ENCODE measurements at regions not wholly inside any gene's neighbourhood (a gene's known extent, or its start where the extent isn't known, plus 50 kb on each side); places are given as distances from the start of the nearest gene placed in this dataset.

- no peaks in the 10 kb centered on the region for H3K27me3 ChIP-seq (replicated peaks; ENCODE audit: insufficient read depth)
- H3K4me1 ChIP-seq (ENCODE audit: control insufficient read depth in 1 of 2, low read depth in 2 of 2), result peaks cover 3 to 9% of the 10 kb centered on the region in 2 donors
- no peak for TF ChIP-seq CTCF (IDR thresholded peaks at IDR 0.05)
- no peaks in the 10 kb centered on the region for H3K9me3 ChIP-seq
- ATAC-seq (ENCODE audit: insufficient number of reproducible peaks, low FRiP score, low read depth) (no peak), DNase-seq (ENCODE audit: low spot score) (no peak)
- H3K27ac ChIP-seq, result no peak overlapping the region
- H3K36me3 ChIP-seq, result no peaks in the 10 kb centered on the region
- peak overlapping the region; percentile 69 for H3K4me3 ChIP-seq
Measured at GRCh38 chr7:65239707-65240352, 133.8 kb upstream of the ZNF92 start.

- TF ChIP-seq CTCF (IDR thresholded peaks at IDR 0.05), result no peak
- Histone ChIP-seq H3K4me3 (peak overlapping the region; percentile 69), H3K9me3 (no peaks in the 10 kb centered on the region), H3K27me3 (replicated peaks; ENCODE audit: insufficient read depth) (no peaks in the 10 kb centered on the region), H3K4me1 (ENCODE audit: control insufficient read depth in 1 of 2, low read depth in 2 of 2) (peaks cover 3 to 9% of the 10 kb centered on the region in 2 donors), H3K36me3 (no peaks in the 10 kb centered on the region), H3K27ac (no peak overlapping the region)
- ATAC-seq (ENCODE audit: insufficient number of reproducible peaks, low FRiP score, low read depth), result no peak
- no peak for DNase-seq (ENCODE audit: low spot score)
Measured at GRCh38 chr7:65239324-65239706, 134.3 kb upstream of the ZNF92 start.

- Histone ChIP-seq H3K36me3 (no peaks in the 10 kb centered on the region), H3K9me3 (no peaks in the 10 kb centered on the region), H3K27me3 (replicated peaks; ENCODE audit: insufficient read depth) (no peaks in the 10 kb centered on the region), H3K4me1 (ENCODE audit: control insufficient read depth in 1 of 2, low read depth in 2 of 2) (peaks cover 3 to 9% of the 10 kb centered on the region in 2 donors), H3K4me3 (no peak overlapping the region), H3K27ac (no peak overlapping the region)
- DNase-seq (ENCODE audit: low spot score), result no peak
- no peak for ATAC-seq (ENCODE audit: insufficient number of reproducible peaks, low FRiP score, low read depth)
- TF ChIP-seq CTCF (IDR thresholded peaks at IDR 0.05), result no peak
Measured at GRCh38 chr7:65238785-65239184, 134.9 kb upstream of the ZNF92 start.

GRCh38 chr7:65235586-65235985 lies 138.1 kb upstream of the ZNF92 start:
- Histone ChIP-seq H3K27me3 (replicated peaks; ENCODE audit: insufficient read depth) (no peaks in the 10 kb centered on the region), H3K4me3 (no peak overlapping the region), H3K4me1 (ENCODE audit: control insufficient read depth in 1 of 2, low read depth in 2 of 2) (peaks cover 3 to 9% of the 10 kb centered on the region in 2 donors), H3K36me3 (no peaks in the 10 kb centered on the region), H3K27ac (no peak overlapping the region), H3K9me3 (no peaks in the 10 kb centered on the region)
- no peak for TF ChIP-seq CTCF (IDR thresholded peaks at IDR 0.05)
- ATAC-seq (ENCODE audit: insufficient number of reproducible peaks, low FRiP score, low read depth) (no peak), DNase-seq (ENCODE audit: low spot score) (no peak)

GRCh38 chr7:65233409-65234034 lies 140.1 kb upstream of the ZNF92 start:
- DNase-seq (ENCODE audit: low spot score) (no peak), ATAC-seq (ENCODE audit: insufficient number of reproducible peaks, low FRiP score, low read depth) (no peak)
- Histone ChIP-seq H3K27ac (no peak overlapping the region), H3K27me3 (replicated peaks; ENCODE audit: insufficient read depth) (no peaks in the 10 kb centered on the region), H3K9me3 (no peaks in the 10 kb centered on the region), H3K36me3 (no peaks in the 10 kb centered on the region), H3K4me1 (ENCODE audit: control insufficient read depth in 1 of 2, low read depth in 2 of 2) (no peaks in the 10 kb centered on the region), H3K4me3 (no peak overlapping the region)
- no peak for TF ChIP-seq CTCF (IDR thresholded peaks at IDR 0.05)

All from thoracic aorta (tissue), 2 donors.